HG03342 (cell line): ENCODE measurements at regions not wholly inside any gene's neighbourhood (a gene's known extent, or its start where the extent isn't known, plus 50 kb on each side); places are given as distances from the start of the nearest gene placed in this dataset.
"Not testable (repeated sequence)": the region's sequence is repeated elsewhere in the genome, so short reads cannot be mapped to it uniquely, and the experiment has no call there.

Experiments
- ATAC-seq: cut with Tn5 transposase; IDR thresholded peaks from one replicate; pipeline ENCODE4 v1.9.1; 2021; ENCODE audit warnings: mild to moderate bottlenecking, moderate library complexity; ENCODE audit not compliant: unreplicated experiment

DNA sequence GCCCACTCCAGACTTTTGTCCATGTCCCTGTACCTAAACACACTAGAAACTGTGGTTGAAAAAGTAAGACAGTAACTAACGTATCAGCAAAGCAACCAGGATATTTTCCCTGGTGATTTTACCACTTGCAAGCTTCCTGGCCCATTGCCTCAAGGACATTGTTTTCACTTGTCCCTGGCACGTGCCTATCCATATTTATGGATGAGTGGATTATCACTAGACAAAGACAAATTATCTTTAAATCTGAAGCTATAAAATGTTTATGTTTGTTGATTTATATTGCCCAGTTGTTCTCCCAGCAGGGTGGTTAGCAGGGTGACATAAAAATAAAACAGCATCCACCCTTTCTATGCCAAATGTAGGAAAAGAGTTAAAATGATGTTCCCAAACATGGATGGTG, 93.2 kb upstream of the STEAP1 start:
- ATAC-seq: no peak

DNA sequence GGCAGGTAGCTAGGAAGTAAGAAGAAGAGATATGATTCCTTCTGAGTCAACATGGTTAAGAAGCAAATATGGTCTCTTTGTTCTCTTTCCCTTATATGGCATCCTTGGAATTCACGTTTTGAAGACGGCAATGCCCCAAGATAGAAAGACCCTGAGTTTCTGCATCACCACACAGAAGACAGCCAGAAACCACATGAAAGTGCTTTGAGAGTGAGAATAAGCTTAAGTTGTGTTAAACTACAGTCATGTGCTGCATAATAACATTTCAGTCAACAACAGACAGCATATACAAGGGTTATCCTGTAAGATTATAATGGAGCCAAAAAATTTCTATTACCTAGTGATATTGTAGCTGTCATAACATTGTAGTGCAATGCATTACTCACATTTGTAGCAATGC, 89.9 kb upstream of the STEAP1 start:
- no peak for ATAC-seq

DNA sequence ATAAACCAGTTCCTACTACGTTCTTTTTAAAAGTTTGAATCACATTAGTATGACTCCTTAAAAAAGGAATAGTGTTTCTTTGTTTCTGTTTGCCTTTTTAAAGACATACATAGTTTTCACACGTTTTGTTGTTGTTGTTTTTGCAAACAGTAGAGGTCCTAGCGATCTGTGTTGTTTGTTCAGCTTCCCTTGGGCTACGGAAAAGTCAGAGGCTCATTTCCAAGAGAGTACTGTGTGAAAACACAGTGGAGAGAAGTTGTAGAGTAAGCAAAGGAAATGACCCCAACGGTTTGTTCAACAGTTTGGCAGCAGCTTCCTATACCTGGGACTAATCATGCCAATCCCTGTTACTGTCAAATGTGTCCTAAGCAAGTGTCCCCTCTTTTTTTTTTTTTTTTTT, 87.1 kb upstream of the STEAP1 start:
- no peak for ATAC-seq

DNA sequence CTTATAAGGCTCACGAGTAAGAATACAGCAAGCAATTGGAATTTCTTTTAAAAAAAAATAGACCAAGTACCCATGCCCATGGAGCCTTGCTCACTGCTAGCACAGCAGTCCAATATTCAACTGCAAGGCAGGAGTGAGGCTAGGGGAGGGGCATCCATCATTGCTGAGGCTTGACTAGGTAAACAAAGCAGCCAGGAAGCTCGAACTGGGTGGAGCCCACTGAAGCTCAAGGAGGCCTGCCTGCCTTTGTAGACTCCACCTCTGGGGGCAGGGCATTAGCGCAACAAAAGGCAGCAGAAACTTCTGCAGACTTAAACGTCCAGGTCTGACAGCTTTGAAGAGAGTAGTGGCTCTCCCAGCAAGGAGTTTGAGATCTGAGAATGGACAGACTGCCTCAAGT, 84.0 kb upstream of the STEAP1 start:
- not testable (repeated sequence) for ATAC-seq

DNA sequence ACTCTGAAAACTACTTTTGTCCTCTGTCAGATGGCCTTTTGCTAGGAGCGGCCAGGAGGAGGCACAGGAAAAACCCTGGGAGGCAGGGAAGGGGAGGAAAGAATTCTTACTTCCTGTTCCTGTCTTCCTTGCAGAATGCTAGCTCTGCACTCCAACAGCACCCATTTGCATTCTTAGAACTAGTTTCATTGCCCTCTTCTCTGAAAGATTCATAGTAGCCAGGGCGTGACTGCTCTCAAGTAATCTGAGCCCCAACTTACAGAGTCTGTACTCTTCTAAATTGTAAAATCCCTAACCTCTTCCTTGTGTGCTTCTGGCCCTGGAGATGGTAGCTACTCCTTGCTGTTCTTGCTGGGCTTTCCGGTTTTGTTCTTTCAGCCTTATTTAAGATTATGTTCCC, 75.3 kb upstream of the STEAP1 start:
- ATAC-seq: no peak

DNA sequence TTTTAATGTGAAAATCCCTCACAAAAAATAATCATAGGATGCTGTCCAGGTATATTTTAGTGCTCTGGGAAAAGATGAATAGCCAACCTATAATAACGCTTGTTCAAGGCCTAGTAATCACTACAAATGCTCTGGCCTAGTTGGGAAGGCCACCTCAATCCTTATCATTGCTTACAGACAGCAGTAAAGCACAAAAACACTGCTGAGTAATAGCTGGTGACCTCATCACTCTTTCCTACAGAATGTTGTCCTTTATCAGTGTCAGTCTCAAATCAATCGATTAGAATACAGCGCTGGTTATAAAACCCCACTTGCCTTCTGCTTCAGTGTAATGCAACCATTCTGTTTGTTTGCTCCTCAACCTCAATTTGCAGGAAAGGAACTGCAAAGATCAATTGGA, 72.6 kb upstream of the STEAP1 start:
- no peak for ATAC-seq

DNA sequence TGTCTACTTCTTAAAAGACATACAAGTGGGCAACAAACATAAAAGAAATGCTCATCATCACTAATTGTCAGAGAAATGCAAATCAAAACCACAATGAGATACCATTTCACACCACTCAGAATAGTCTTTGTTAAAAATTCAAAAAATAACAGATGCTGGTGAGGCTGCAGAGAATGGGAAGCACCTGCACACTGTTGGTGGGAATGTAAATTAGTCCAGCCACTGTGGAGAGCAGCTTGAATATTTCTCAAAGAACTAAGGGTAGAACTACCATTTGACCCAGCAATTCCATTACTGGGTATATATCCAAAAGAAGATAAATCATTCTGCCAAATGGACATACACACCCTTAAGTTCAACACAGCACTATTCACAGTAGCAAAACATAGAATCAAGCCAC, 61.8 kb upstream of the STEAP1 start:
- no peak for ATAC-seq

DNA sequence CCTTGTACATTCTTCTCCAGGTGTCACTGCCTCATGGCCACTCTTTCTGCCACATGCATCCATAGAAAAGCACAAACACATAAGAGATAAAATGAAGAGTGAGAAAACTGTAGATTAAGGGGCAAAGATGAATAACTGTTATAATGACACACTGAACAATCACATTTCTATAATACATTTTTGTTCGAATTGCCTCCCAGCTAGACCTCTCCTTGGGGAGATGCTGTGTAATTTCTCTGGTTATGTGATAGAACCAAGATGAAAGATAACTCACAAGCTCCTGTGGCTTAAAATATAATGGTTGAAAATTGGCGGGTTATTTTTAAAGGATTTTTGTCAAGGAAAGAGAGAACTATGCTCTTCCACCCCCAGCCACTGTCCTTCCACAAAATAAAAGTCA, 60.2 kb upstream of the STEAP1 start:
- no peak for ATAC-seq
